ENCODE measurements at regions not wholly inside any gene's neighbourhood (a gene's known extent, or its start where the extent isn't known, plus 50 kb on each side); places are given as distances from the start of the nearest gene placed in this dataset.
A peak's percentile ranks its signal among the peaks of the same experiment; 100 is the strongest.

- ATAC-seq (ENCODE audit: low read depth in 2 of 2), result no peak
- Mint-ChIP-seq H3K36me3 (no peaks in the 10 kb centered on the region), H3K9me3 (no peaks in the 10 kb centered on the region), H3K4me3 (no peak overlapping the region), H3K4me1 (no peaks in the 10 kb centered on the region), H3K27ac (peak overlapping the region in 1 of 6 donors; percentile 38), H3K27me3 (no peaks in the 10 kb centered on the region)
- no peak for DNase-seq
Observed at GRCh38 chr4:98747393-98748091, 89.1 kb upstream of the TSPAN5 start.

DNA sequence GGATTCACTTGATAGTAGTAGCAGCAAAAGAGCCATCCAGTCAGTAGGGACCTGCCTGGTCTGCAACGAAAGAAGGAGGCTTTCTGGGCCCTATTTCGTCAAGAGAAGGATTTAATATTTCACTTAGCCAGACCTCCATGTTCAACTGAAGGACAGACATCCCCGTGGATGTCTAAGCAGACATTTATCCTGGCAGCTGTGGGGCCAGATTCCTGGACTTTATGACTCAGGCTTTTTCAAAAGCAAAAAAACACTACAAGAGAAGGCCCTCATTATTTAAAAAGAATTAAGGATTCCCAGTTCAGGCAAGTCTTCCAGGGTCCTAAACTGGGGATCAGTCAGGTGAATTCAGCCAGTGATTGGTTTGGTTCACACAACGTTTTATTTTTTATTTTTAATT, 88.5 kb upstream of the TSPAN5 start:
- peak overlapping the region in 1 of 6 donors; percentile 49 for H3K27ac Mint-ChIP-seq
- H3K4me1 Mint-ChIP-seq, result no peaks in the 10 kb centered on the region
- no peak overlapping the region for H3K4me3 Mint-ChIP-seq
- no peaks in the 10 kb centered on the region for H3K9me3 Mint-ChIP-seq
- H3K36me3 Mint-ChIP-seq, result no peaks in the 10 kb centered on the region
- no peak for ATAC-seq (ENCODE audit: low read depth in 2 of 2)
- no peak for DNase-seq
- no peaks in the 10 kb centered on the region for H3K27me3 Mint-ChIP-seq

GRCh38 chr4:98746530-98746929, 88.1 kb upstream of the TSPAN5 start:
- Mint-ChIP-seq H3K27me3 (no peaks in the 10 kb centered on the region), H3K36me3 (no peaks in the 10 kb centered on the region), H3K4me1 (no peaks in the 10 kb centered on the region), H3K4me3 (no peak overlapping the region), H3K9me3 (no peaks in the 10 kb centered on the region), H3K27ac (no peak overlapping the region)
- no peak for DNase-seq
- no peak for ATAC-seq (ENCODE audit: low read depth in 2 of 2)

DNA sequence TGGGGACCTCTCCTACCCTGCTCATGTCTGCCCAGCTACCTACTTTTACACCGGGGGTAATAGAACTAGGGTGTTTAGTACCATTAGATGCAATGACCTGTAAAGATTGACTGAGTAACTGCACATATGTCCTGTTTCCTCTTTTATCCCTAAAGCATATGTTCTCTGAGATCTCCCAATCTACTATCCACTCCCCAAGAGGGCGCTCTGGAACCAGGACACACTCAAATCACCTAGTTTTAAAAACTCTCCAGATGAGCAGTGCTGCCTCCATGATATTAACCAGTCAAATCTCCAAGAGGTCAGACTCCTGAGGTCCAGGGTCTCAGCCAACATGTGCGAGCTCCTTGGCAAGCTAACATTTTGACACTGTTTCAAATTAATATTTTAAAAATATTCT, 87.0 kb upstream of the TSPAN5 start:
- peak overlapping the region in 2 of 6 donors; percentile 41 to 48 for H3K27ac Mint-ChIP-seq
- no peak overlapping the region for H3K4me3 Mint-ChIP-seq
- ATAC-seq (ENCODE audit: low read depth in 2 of 2) (no peak), DNase-seq (no peak)
- no peaks in the 10 kb centered on the region for H3K4me1 Mint-ChIP-seq
- H3K36me3 Mint-ChIP-seq, result no peaks in the 10 kb centered on the region
- no peaks in the 10 kb centered on the region for H3K9me3 Mint-ChIP-seq
- no peaks in the 10 kb centered on the region for H3K27me3 Mint-ChIP-seq

- Mint-ChIP-seq H3K27ac (peak overlapping the region in 1 of 6 donors; percentile 22), H3K9me3 (no peaks in the 10 kb centered on the region), H3K4me3 (no peak overlapping the region), H3K36me3 (no peaks in the 10 kb centered on the region), H3K4me1 (no peaks in the 10 kb centered on the region), H3K27me3 (no peaks in the 10 kb centered on the region)
- no peak for DNase-seq
- ATAC-seq (ENCODE audit: low read depth in 2 of 2), result no peak
Observed at GRCh38 chr4:98744372-98745150, 86.2 kb upstream of the TSPAN5 start.

GRCh38 chr4:98741952-98742351, 83.5 kb upstream of the TSPAN5 start:
- Mint-ChIP-seq H3K36me3 (peaks cover 0 to 15% of the 10 kb centered on the region in 2 donors), H3K9me3 (peaks cover 2 to 16% (median 5%) of the 10 kb centered on the region in 7 donors), H3K27ac (no peak overlapping the region), H3K4me3 (no peak overlapping the region), H3K4me1 (no peaks in the 10 kb centered on the region), H3K27me3 (peaks cover 0 to 8% (median 0%) of the 10 kb centered on the region in 3 donors)
- ATAC-seq (ENCODE audit: low read depth in 2 of 2) (no peak), DNase-seq (no peak)

GRCh38 chr4:98739751-98740150, 81.3 kb upstream of the TSPAN5 start:
- H3K4me1 Mint-ChIP-seq, result no peaks in the 10 kb centered on the region
- DNase-seq, result no peak
- ATAC-seq (ENCODE audit: low read depth in 2 of 2), result no peak
- H3K4me3 Mint-ChIP-seq, result no peak overlapping the region
- H3K27ac Mint-ChIP-seq, result peak overlapping the region in 1 of 6 donors; percentile 41
- H3K9me3 Mint-ChIP-seq, result peaks cover 2 to 16% (median 5%) of the 10 kb centered on the region in 7 donors
- H3K36me3 Mint-ChIP-seq, result peaks cover 0 to 15% of the 10 kb centered on the region in 2 donors
- H3K27me3 Mint-ChIP-seq, result peaks cover 0 to 8% (median 0%) of the 10 kb centered on the region in 3 donors

DNA sequence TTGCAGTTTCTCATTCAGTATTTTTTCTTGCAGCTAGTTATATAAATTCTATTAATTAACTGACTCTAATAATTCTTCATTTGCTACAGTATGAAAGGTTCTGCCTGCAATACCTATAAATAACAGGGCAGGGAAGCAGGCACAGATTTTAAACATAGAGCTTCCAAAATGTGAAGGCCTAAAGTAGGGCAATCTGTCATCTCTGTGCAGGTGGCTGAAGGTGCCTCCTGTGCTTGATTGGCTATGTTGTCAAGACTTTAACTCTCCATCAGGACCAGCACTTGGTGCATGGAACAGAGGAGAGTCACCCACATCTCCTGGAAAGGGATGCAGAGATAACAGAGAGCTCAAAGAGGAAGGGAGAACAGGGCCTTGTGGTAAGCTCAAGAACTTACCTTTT, 75.2 kb upstream of the TSPAN5 start:
- Mint-ChIP-seq H3K9me3 (peaks cover 2 to 14% (median 5%) of the 10 kb centered on the region in 7 donors), H3K27ac (no peak overlapping the region), H3K36me3 (peaks cover 0 to 15% of the 10 kb centered on the region in 2 donors), H3K4me3 (no peak overlapping the region), H3K27me3 (peaks cover 0 to 8% (median 0%) of the 10 kb centered on the region in 3 donors), H3K4me1 (no peaks in the 10 kb centered on the region)
- DNase-seq, result no peak
- no peak for ATAC-seq (ENCODE audit: low read depth in 2 of 2)

- H3K27me3 Mint-ChIP-seq, result peaks cover 4 to 25% (median 8%) of the 10 kb centered on the region in 3 donors
- peaks cover 6 to 19% (median 17%) of the 10 kb centered on the region in 7 donors for H3K9me3 Mint-ChIP-seq
- H3K4me1 Mint-ChIP-seq, result no peaks in the 10 kb centered on the region
- H3K36me3 Mint-ChIP-seq, result peaks cover 0 to 11% of the 10 kb centered on the region in 2 donors
- ATAC-seq (ENCODE audit: low read depth in 2 of 2) (no peak), DNase-seq (no peak)
- no peak overlapping the region for H3K4me3 Mint-ChIP-seq
- H3K27ac Mint-ChIP-seq, result no peak overlapping the region
Observed at GRCh38 chr4:98728871-98729270, 70.5 kb upstream of the TSPAN5 start.

DNA sequence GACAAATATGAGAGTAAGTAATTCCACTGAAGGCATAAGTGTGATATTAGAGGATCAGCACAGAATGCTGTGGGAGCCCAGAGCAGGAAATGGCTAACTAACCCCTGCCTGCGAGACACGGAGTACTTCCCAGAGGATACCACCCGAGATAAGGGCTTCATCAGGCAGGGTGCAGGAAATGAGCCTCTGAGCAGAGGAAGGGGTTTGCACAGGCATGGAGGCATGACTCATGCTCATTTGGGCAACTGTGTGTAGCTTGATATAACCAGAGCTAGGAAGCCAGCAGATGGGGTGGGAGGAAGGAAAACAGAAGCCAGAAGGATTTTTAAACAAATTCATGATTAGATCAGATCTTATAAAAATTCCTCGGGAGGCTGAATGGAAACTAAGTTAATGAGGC, 70.0 kb upstream of the TSPAN5 start:
- peaks cover 0 to 11% of the 10 kb centered on the region in 2 donors for H3K36me3 Mint-ChIP-seq
- ATAC-seq (ENCODE audit: low read depth in 2 of 2), result no peak
- no peak for DNase-seq
- no peaks in the 10 kb centered on the region for H3K4me1 Mint-ChIP-seq
- peaks cover 4 to 25% (median 8%) of the 10 kb centered on the region in 3 donors for H3K27me3 Mint-ChIP-seq
- H3K9me3 Mint-ChIP-seq, result peaks cover 6 to 24% (median 17%) of the 10 kb centered on the region in 7 donors
- H3K27ac Mint-ChIP-seq, result peak overlapping the region in 2 of 6 donors; percentile 81 to 86
- no peak overlapping the region for H3K4me3 Mint-ChIP-seq

DNA sequence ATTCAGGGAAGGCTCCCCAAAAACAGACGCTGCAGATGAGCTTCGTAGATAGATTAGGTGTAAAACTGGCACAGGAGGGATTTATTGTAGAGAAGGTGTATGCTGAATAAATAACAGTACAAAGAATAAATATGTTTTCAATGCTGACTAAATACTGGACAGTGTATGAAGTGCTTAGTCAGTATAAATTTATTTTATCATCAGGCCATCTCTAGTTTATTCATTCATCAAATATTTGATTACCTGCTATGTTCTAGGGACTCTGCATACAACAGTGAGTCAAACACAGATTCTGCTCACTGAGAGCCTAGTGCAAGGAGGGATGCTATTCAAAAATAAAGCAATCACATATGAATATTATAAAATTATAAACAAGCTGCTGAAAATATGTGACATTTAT, 63.6 kb upstream of the TSPAN5 start:
- H3K9me3 Mint-ChIP-seq, result peaks cover 6 to 36% (median 28%) of the 10 kb centered on the region in 7 donors
- no peaks in the 10 kb centered on the region for H3K4me1 Mint-ChIP-seq
- H3K27ac Mint-ChIP-seq, result no peak overlapping the region
- H3K27me3 Mint-ChIP-seq, result peaks cover 11 to 19% (median 15%) of the 10 kb centered on the region in 3 donors
- H3K4me3 Mint-ChIP-seq, result no peak overlapping the region
- no peak for DNase-seq
- ATAC-seq (ENCODE audit: low read depth in 2 of 2), result no peak
- H3K36me3 Mint-ChIP-seq, result peaks cover 0 to 17% of the 10 kb centered on the region in 2 donors

DNA sequence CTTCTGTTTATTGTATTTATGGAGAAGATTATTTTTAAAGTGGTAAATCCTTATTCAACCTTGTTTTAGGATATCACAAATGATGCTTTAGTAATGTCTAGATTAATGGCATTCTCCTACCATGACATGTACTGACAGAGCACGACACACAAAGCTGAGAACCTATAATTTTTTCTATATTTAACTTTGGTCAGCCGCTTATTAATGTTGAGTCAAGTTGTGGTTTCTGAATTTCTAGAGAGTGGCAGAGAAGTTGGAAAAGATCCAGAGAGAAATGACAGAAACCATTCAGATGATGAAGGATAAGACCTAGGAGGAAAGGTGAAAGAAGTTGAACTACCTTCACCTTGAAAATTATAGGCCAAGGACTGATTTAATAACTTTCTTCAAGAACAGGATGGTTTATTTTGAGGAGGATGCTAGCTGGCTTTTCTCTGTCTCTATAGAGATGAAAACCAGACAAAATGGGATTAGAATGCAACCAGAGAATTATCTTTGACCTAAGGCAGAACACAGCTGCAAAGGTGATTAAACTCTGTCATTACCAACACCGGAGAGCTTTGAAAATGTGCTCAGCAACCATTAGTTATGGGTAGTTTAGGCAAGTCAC, 62.6 kb upstream of the TSPAN5 start:
- no peak for ATAC-seq (ENCODE audit: low read depth in 2 of 2)
- peaks cover 6 to 36% (median 24%) of the 10 kb centered on the region in 7 donors for H3K9me3 Mint-ChIP-seq
- DNase-seq, result no peak
- peaks cover 0 to 17% of the 10 kb centered on the region in 2 donors for H3K36me3 Mint-ChIP-seq
- H3K4me3 Mint-ChIP-seq, result no peak overlapping the region
- H3K4me1 Mint-ChIP-seq, result no peaks in the 10 kb centered on the region
- no peak overlapping the region for H3K27ac Mint-ChIP-seq
- H3K27me3 Mint-ChIP-seq, result peaks cover 11 to 24% (median 12%) of the 10 kb centered on the region in 3 donors

- H3K4me1 Mint-ChIP-seq, result no peaks in the 10 kb centered on the region
- ATAC-seq (ENCODE audit: low read depth in 2 of 2), result no peak
- H3K4me3 Mint-ChIP-seq, result no peak overlapping the region
- no peak for DNase-seq
- peaks cover 5 to 21% (median 11%) of the 10 kb centered on the region in 3 donors for H3K27me3 Mint-ChIP-seq
- H3K9me3 Mint-ChIP-seq, result peaks cover 0 to 7% (median 3%) of the 10 kb centered on the region in 7 donors
- H3K27ac Mint-ChIP-seq, result no peak overlapping the region
- H3K36me3 Mint-ChIP-seq, result peaks cover 0 to 6% of the 10 kb centered on the region in 2 donors
Observed at GRCh38 chr4:98716796-98717195, 58.4 kb upstream of the TSPAN5 start.

All from naive B cell (primary cell).